GM12878 (cell line): ENCODE measurements at regions not wholly inside any gene's neighbourhood (a gene's known extent, or its start where the extent isn't known, plus 50 kb on each side); places are given as distances from the start of the nearest gene placed in this dataset.

Source experiments
- ATAC-seq: fragments of 200-7000 bp; cut with Tn5 transposase; 3 replicates; pipeline ENCODE4 v1.9.1; 2020; ENCODE audit warnings: mild to moderate bottlenecking, moderate library complexity
- BruUV-seq: library from RNA; stranded (reverse); fragments of 400-500 nt; replicated peaks from 2 replicates; lab custom pipeline; 2021; lab: Mats Ljungman, UMichigan
- CTCF ChIA-PET: fragments of 300-600 bp; sonication (Branson Sonifier 250); formaldehyde crosslinking; extraction: SDS; loops from one replicate; lab custom pipeline; 2021; ENCODE audit warnings: inconsistent platforms; lab: Yijun Ruan, JAX
- POLR2A ChIA-PET: fragments of 350-600 bp; formaldehyde crosslinking; extraction: SDS; loops from one replicate; lab custom pipeline; 2021; ENCODE audit warnings: inconsistent platforms; lab: Charles Lee
- RAD21 ChIA-PET: fragments of 300-600 bp; sonication (Branson Sonifier 250); formaldehyde crosslinking; loops from one replicate; lab custom pipeline; 2023; ENCODE audit warnings: antibody characterized with exemption; ENCODE audit not compliant: unreplicated experiment; lab: Charles Lee
- SMC1A ChIA-PET: fragments of 300-600 bp; sonication (Branson Sonifier 250); formaldehyde crosslinking; loops from one replicate; lab custom pipeline; 2023; ENCODE audit not compliant: unreplicated experiment, uncharacterized antibody; lab: Charles Lee
- DNase-seq: peaks from one replicate; pipeline ENCODE4 v3.0.0-alpha.2; 2011; ENCODE audit warnings: low read depth, low spot score
- FAIRE-seq: peaks from 3 replicates; lab custom pipeline; 2011; peaks lifted over from hg19 to GRCh38; lab: Jason Lieb, UNC
- H2AFZ ChIP-seq: 2 replicates; pipeline ENCODE4 v1.6.0; 2011; ENCODE audit warnings: low read depth, low read length, control low read depth; ENCODE audit not compliant: control insufficient read depth
- H3K27ac ChIP-seq: 2 replicates; pipeline ENCODE4 v1.5.1; 2011; ENCODE audit warnings: control low read depth; ENCODE audit not compliant: control insufficient read depth, insufficient read depth
- H3K27me3 ChIP-seq, 2 experiments: replicated peaks in 1 of 2; 2 replicates each; pipeline versions ENCODE4 v1.6.0 to v1.6.1; 2011; ENCODE audit warnings: low read length in 1 of 2; ENCODE audit not compliant: control insufficient read depth in 2 of 2, insufficient read depth in 2 of 2
- H3K36me3 ChIP-seq, 2 experiments: 2 replicates each; pipeline ENCODE4 v1.5.1; 2011; ENCODE audit warnings: low read length in 1 of 2; ENCODE audit not compliant: control insufficient read depth in 2 of 2, insufficient read depth in 2 of 2
- H3K4me1 ChIP-seq: 2 replicates; pipeline ENCODE4 v1.6.1; 2011; ENCODE audit warnings: mild to moderate bottlenecking, low read length, moderate library complexity, mixed read lengths; ENCODE audit not compliant: control insufficient read depth, insufficient read depth
- H3K4me2 ChIP-seq: 2 replicates; pipeline ENCODE4 v1.6.0; 2011; ENCODE audit warnings: control low read depth; ENCODE audit not compliant: control insufficient read depth, insufficient read depth
- H3K4me3 ChIP-seq: fragments of 200-600 bp; sonication (generic); 2 replicates; pipeline ENCODE4 v1.5.1; 2016
- H3K79me2 ChIP-seq: 2 replicates; pipeline ENCODE4 v1.6.0; 2011; ENCODE audit warnings: low read length; ENCODE audit not compliant: control insufficient read depth, insufficient read depth
- H3K9ac ChIP-seq: 2 replicates; pipeline ENCODE4 v1.8.0; 2011; ENCODE audit warnings: low read length, control low read depth, mixed read lengths; ENCODE audit not compliant: control insufficient read depth, insufficient read depth
- H3K9me3 ChIP-seq: replicated peaks from 3 replicates; pipeline ENCODE4 v1.5.1; 2011; ENCODE audit warnings: mild to moderate bottlenecking, low read length; ENCODE audit not compliant: control insufficient read depth, insufficient read depth
- H4K20me1 ChIP-seq: 2 replicates; pipeline ENCODE4 v1.6.0; 2011; ENCODE audit not compliant: control insufficient read depth, insufficient read depth
- ELK1 ChIP-seq: IDR thresholded peaks from 2 replicates; pipeline ENCODE4 v1.6.1; 2012; ENCODE audit warnings: low read depth, low read length, improper control_type of control experiment
- IKZF1 ChIP-seq: fragments of 450-650 bp; conservative IDR thresholded peaks from 2 replicates; pipeline ENCODE4 v1.6.1; 2017; ENCODE audit warnings: antibody characterized with exemption, mild to moderate bottlenecking
- NR2F1 ChIP-seq: fragments of 450-650 bp; conservative IDR thresholded peaks from 2 replicates; pipeline ENCODE4 v1.6.1; 2017; ENCODE audit warnings: mild to moderate bottlenecking
- SMC3 ChIP-seq: IDR thresholded peaks from 2 replicates; pipeline ENCODE4 v1.6.1; 2011; ENCODE audit warnings: low read length, improper control_type of control experiment, borderline replicate concordance
- ZBED1 ChIP-seq: IDR thresholded peaks from 2 replicates; pipeline ENCODE4 v1.6.1; 2016; ENCODE audit warnings: borderline replicate concordance
- WGBS: methylation state at CpG from one replicate; pipeline ENCODE4 v1.1.6; 2016; ENCODE audit warnings: low lambda C conversion rate; ENCODE audit not compliant: insufficient replicate concordance, insufficient coverage; ENCODE audit errors: missing lambda C conversion rate; 5-methylcytosine and 5-hydroxymethylcytosine counted together
- in situ Hi-C: fragments of 300-500 bp; cut with MboI; formaldehyde crosslinking; loops from 9 replicates; pipeline ENCODE4 v1.14.3; 2018; ENCODE audit warnings: mixed read lengths
- intact Hi-C: fragments of 100-400 bp; cut with micrococcal nuclease; formaldehyde crosslinking; loops from one replicate; pipeline ENCODE4 v1.14.2; 2022; ENCODE audit not compliant: unreplicated experiment
- TF ChIP-seq, protein P1 (sequence below): fragments of 450-650 bp; IDR thresholded peaks from 2 replicates; pipeline ENCODE4 v1.6.1; 2016; ENCODE audit warnings: mild to moderate bottlenecking, moderate library complexity, borderline replicate concordance
- TF ChIP-seq, protein P2 (sequence below): fragments of 450-650 bp; IDR thresholded peaks from 2 replicates; pipeline ENCODE4 v1.6.1; 2017; ENCODE audit warnings: mild to moderate bottlenecking, low read depth, inconsistent platforms; ENCODE audit not compliant: poor library complexity, severe bottlenecking

DNA sequence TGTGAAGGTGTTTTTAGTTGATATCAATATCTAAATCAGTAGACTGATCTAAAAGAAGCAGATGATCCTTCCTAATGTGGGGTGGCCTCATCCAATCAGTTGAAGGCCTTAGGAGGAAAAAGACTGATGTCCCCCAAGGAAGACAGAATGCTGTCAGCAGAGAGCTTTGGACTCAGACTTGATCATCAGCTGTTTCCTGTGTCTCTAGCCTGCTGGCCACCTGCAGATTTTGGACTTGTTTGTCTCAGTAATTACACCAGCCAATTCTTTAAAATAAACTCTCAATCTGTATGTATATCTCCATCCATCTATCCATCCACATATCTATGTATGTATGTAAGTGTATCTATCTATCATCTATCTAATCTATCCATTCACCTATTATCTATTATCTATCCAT is 301.3 kb downstream of the LPIN1 start:
- peaks cover 51% of the 10 kb centered on the region for H3K4me1 ChIP-seq
- BruUV-seq, result no TSS peak
- no peaks in the 10 kb centered on the region for H3K27me3 ChIP-seq
- H2AFZ ChIP-seq, result no peak overlapping the region
- FAIRE-seq (no peak), ATAC-seq (no peak), DNase-seq (no peak)
- H3K4me2 ChIP-seq, result no peak overlapping the region
- SMC1A ChIA-PET, result interaction anchor here (1.0 to 4.4 kb wide), 8 partner anchors 10 to 183 kb away, joined by 4 to 35 read pairs (median 7); no protein-coding TSS in a partner anchor
- H3K36me3 ChIP-seq, result peaks cover 0 to 3% of the 10 kb centered on the region in 2 experiments; a peak in 1 of 4 replicates
- intact Hi-C loops (loop anchor here (5.0 to 10.0 kb wide), 3 partner anchors 40 to 677 kb away; no protein-coding TSS in a partner anchor), in situ Hi-C loops (no loop called here)
- POLR2A ChIA-PET, result interaction anchor here (0.6 to 1.4 kb wide), 3 partner anchors 69 to 219 kb away, joined by 3 read pairs; no protein-coding TSS in a partner anchor
- no peak overlapping the region for H3K4me3 ChIP-seq
- H3K9me3 ChIP-seq, result no peaks in the 10 kb centered on the region; the same call in 1 of the 3 replicates
- CTCF ChIA-PET, result interaction anchor here (0.6 to 2.2 kb wide), 7 partner anchors 9 to 324 kb away, joined by 3 to 35 read pairs (median 3); no protein-coding TSS in a partner anchor
- H3K79me2 ChIP-seq, result no peaks in the 10 kb centered on the region; the same call in none of the 2 replicates
- H4K20me1 ChIP-seq, result no peaks in the 10 kb centered on the region
- no peak overlapping the region for H3K9ac ChIP-seq
- no peak for TF ChIP-seq ELK1
- no peak for TF ChIP-seq ZBED1
- TF ChIP-seq NR2F1, result no peak
- TF ChIP-seq, all 136 proteins: peak for 0
- RAD21 ChIA-PET, result interaction anchor here (0.6 to 2.4 kb wide), 4 partner anchors 38 to 218 kb away, joined by 3 to 8 read pairs (median 4); no protein-coding TSS in a partner anchor
- no peak overlapping the region for H3K27ac ChIP-seq

DNA sequence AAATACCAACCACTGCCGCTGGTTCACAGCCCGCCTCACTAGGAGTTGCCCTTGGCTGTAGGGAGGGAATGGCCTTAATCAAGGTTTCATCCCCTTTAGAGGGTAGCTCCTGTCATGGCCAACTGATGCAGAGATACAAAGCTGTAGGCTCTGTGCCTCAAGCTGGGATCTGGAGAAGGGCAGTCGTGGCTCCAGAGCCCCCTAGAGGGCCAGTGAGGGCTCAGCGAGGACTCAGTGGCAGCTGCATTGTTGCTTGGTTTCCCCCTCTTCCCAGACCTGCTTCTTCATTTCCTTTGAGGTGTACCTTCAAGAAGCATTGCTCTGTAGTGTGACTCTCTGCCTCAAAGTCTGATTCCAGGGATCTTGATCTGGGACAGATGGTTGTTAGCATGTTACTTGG is 302.1 kb downstream of the LPIN1 start:
- Histone ChIP-seq H3K36me3 (peaks cover 0 to 3% of the 10 kb centered on the region in 2 experiments; a peak in 1 of 4 replicates), H3K9ac (no peak overlapping the region), H3K79me2 (no peaks in the 10 kb centered on the region; the same call in none of the 2 replicates), H3K4me3 (no peak overlapping the region), H3K9me3 (peaks cover under 1% of the 10 kb centered on the region; the same call in 2 of the 3 replicates), H3K4me2 (no peak overlapping the region), H3K27ac (0 out of 2 replicates have a peak overlapping the region, but pooled peaks have one; percentile 14), H3K27me3 (no peaks in the 10 kb centered on the region), H3K4me1 (peaks cover 51% of the 10 kb centered on the region), H2AFZ (no peak overlapping the region), H4K20me1 (no peaks in the 10 kb centered on the region)
- in situ Hi-C loops (no loop called here), intact Hi-C loops (loop anchor here (5.0 to 10.0 kb wide), 3 partner anchors 41 to 676 kb away; no protein-coding TSS in a partner anchor)
- FAIRE-seq (no peak), DNase-seq (no peak), ATAC-seq (peak; percentile 26)
- ChIA-PET CTCF (interaction anchor here (0.8 to 2.2 kb wide), 7 partner anchors 8 to 187 kb away, joined by 3 to 35 read pairs (median 3); no protein-coding TSS in a partner anchor), RAD21 (interaction anchor here (0.7 to 2.4 kb wide), 6 partner anchors 38 to 219 kb away, joined by 3 to 8 read pairs (median 3); no protein-coding TSS in a partner anchor), SMC1A (interaction anchor here (0.6 to 1.9 kb wide), 11 partner anchors 9 to 183 kb away, joined by 3 to 11 read pairs (median 5); no protein-coding TSS in a partner anchor), POLR2A (interaction anchor here (0.7 to 1.4 kb wide), 3 partner anchors 13 to 220 kb away, joined by 3 to 4 read pairs (median 3); no protein-coding TSS in a partner anchor)
- no TSS peak for BruUV-seq
- 78% methylated on average over 4 of the region's 4 CpGs for WGBS
- TF ChIP-seq SMC3 (peak; percentile 23; the same call in 1 of the 2 replicates), IKZF1 (no peak)
- TF ChIP-seq, protein P1, sequence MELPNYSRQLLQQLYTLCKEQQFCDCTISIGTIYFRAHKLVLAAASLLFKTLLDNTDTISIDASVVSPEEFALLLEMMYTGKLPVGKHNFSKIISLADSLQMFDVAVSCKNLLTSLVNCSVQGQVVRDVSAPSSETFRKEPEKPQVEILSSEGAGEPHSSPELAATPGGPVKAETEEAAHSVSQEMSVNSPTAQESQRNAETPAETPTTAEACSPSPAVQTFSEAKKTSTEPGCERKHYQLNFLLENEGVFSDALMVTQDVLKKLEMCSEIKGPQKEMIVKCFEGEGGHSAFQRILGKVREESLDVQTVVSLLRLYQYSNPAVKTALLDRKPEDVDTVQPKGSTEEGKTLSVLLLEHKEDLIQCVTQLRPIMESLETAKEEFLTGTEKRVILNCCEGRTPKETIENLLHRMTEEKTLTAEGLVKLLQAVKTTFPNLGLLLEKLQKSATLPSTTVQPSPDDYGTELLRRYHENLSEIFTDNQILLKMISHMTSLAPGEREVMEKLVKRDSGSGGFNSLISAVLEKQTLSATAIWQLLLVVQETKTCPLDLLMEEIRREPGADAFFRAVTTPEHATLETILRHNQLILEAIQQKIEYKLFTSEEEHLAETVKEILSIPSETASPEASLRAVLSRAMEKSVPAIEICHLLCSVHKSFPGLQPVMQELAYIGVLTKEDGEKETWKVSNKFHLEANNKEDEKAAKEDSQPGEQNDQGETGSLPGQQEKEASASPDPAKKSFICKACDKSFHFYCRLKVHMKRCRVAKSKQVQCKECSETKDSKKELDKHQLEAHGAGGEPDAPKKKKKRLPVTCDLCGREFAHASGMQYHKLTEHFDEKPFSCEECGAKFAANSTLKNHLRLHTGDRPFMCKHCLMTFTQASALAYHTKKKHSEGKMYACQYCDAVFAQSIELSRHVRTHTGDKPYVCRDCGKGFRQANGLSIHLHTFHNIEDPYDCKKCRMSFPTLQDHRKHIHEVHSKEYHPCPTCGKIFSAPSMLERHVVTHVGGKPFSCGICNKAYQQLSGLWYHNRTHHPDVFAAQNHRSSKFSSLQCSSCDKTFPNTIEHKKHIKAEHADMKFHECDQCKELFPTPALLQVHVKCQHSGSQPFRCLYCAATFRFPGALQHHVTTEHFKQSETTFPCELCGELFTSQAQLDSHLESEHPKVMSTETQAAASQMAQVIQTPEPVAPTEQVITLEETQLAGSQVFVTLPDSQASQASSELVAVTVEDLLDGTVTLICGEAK, result no peak
- TF ChIP-seq, protein P2, sequence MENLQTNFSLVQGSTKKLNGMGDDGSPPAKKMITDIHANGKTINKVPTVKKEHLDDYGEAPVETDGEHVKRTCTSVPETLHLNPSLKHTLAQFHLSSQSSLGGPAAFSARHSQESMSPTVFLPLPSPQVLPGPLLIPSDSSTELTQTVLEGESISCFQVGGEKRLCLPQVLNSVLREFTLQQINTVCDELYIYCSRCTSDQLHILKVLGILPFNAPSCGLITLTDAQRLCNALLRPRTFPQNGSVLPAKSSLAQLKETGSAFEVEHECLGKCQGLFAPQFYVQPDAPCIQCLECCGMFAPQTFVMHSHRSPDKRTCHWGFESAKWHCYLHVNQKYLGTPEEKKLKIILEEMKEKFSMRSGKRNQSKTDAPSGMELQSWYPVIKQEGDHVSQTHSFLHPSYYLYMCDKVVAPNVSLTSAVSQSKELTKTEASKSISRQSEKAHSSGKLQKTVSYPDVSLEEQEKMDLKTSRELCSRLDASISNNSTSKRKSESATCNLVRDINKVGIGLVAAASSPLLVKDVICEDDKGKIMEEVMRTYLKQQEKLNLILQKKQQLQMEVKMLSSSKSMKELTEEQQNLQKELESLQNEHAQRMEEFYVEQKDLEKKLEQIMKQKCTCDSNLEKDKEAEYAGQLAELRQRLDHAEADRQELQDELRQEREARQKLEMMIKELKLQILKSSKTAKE, result no peak
